NB4 (cell line): ENCODE measurements at regions not wholly inside any gene's neighbourhood (a gene's known extent, or its start where the extent isn't known, plus 50 kb on each side); places are given as distances from the start of the nearest gene placed in this dataset.

ENCODE experiments used
- DNase-seq: peaks from one replicate; pipeline ENCODE4 v3.0.0; 2010; ENCODE audit warnings: low read depth
- H3K4me3 ChIP-seq: one replicate; pipeline ENCODE4 v1.5.1; 2011; ENCODE audit warnings: mild to moderate bottlenecking, low read depth, low read length, moderate library complexity
- MYC ChIP-seq: IDR thresholded peaks from 2 replicates; pipeline ENCODE4 v1.6.1; 2011; ENCODE audit warnings: low read depth, low read length
- POLR2A ChIP-seq: IDR thresholded peaks from 2 replicates; pipeline ENCODE4 v1.6.1; 2011; ENCODE audit warnings: mild to moderate bottlenecking; ENCODE audit not compliant: insufficient read length; ENCODE audit errors: extremely low read depth
- TF ChIP-seq, protein P1 (sequence below): IDR thresholded peaks from 2 replicates; pipeline ENCODE4 v1.6.1; 2011; ENCODE audit warnings: low read depth, low read length
- TF ChIP-seq, protein P2 (sequence below): IDR thresholded peaks from one replicate; pipeline ENCODE4 v1.5.1; 2012; ENCODE audit warnings: low read depth, low read length

DNA sequence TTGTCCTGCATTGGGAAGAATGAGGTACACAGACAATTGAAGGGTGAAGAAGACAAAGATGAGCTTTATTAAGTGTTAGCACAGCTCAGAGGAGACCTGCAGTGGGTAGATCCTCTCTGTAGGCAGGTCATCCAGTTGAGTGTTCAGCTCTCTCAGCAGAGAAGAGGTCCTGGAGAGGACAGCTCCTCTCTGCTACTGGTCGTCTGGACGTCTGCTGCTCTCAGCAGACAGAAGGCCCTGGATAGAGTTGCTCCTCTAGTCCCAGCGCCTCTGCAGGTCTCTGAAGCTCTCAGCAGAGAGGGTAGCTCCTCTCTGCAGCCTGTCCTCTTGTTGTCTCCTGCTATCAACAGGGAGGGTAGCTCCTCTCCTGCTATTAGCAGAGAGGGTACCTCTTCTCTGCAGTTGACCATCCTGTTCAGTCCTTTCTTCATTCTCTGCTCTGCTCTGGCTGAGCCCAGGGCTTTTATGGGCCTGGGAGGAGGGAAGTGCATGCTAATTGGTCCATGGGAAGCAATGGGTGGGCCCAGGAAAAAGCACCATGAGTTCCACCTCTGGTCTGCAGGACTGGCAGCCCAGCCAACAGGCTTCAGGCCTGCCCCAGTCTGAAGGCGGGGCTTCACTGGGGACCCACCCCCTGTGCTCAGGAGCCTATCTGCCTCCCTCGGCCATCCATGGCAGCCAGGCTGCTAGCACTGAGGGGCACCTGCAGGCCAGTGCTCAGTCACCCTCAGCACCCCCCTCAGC, 54.1 kb upstream of the IBSP start:
- H3K4me3 ChIP-seq = no peak overlapping the region
- TF ChIP-seq, protein P1, sequence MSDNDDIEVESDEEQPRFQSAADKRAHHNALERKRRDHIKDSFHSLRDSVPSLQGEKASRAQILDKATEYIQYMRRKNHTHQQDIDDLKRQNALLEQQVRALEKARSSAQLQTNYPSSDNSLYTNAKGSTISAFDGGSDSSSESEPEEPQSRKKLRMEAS = no peak
- TF ChIP-seq MYC = no peak
- TF ChIP-seq POLR2A = no peak
- TF ChIP-seq, protein P2, sequence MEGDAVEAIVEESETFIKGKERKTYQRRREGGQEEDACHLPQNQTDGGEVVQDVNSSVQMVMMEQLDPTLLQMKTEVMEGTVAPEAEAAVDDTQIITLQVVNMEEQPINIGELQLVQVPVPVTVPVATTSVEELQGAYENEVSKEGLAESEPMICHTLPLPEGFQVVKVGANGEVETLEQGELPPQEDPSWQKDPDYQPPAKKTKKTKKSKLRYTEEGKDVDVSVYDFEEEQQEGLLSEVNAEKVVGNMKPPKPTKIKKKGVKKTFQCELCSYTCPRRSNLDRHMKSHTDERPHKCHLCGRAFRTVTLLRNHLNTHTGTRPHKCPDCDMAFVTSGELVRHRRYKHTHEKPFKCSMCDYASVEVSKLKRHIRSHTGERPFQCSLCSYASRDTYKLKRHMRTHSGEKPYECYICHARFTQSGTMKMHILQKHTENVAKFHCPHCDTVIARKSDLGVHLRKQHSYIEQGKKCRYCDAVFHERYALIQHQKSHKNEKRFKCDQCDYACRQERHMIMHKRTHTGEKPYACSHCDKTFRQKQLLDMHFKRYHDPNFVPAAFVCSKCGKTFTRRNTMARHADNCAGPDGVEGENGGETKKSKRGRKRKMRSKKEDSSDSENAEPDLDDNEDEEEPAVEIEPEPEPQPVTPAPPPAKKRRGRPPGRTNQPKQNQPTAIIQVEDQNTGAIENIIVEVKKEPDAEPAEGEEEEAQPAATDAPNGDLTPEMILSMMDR = no peak
- DNase-seq = no peak

DNA sequence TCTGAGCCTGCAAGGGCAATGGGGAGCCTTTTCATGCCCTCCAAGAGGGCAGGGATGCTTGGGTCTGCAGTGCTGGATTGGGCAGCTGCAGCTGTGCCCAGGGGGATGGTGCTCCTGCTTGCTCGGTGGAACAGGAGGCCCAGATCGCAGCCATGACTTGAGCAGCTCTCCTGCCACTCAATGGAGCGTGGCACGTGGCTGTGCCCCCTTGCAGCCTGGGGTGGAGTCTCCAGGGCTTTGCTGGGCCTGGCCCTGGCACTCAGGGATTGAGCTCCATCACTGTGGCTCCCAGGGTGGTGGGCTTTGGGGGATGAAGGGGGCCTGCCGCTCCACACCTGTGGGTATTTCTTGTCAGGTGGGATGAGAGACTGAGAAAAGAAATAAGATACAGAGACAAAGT, 53.4 kb upstream of the IBSP start:
- TF ChIP-seq, protein P1 = no peak
- TF ChIP-seq MYC (no peak), POLR2A (no peak)
- TF ChIP-seq, protein P2 = no peak
- no peak overlapping the region for H3K4me3 ChIP-seq
- no peak for DNase-seq
